Prostate gland (tissue), 2 donors: ENCODE measurements at regions not wholly inside any gene's neighbourhood (a gene's known extent, or its start where the extent isn't known, plus 50 kb on each side); places are given as distances from the start of the nearest gene placed in this dataset.
"Not testable (repeated sequence)": the region's sequence is repeated elsewhere in the genome, so short reads cannot be mapped to it uniquely, and the experiment has no call there.

Experiments used
- DNase-seq: peaks from one replicate; pipeline ENCODE4 v3.0.0-alpha.2; 2019; ENCODE audit warnings: low spot score
- H3K27ac ChIP-seq, 2 donors: fragments of 200-600 bp; sonication (generic); 2 replicates each; pipeline ENCODE4 v1.5.1; 2017 to 2019
- H3K27me3 ChIP-seq: fragments of 200-600 bp; sonication (generic); replicated peaks from 2 replicates; pipeline ENCODE4 v1.5.1; 2019; ENCODE audit not compliant: insufficient read depth
- H3K36me3 ChIP-seq, 2 donors: fragments of 200-600 bp; sonication (generic); 1 replicate in 1 of 2; 2 replicates in 1 of 2; pipeline versions ENCODE4 v1.5.1 to v1.8.1; 2017 to 2019
- H3K4me1 ChIP-seq: fragments of 200-600 bp; sonication (generic); replicated peaks from 2 replicates; pipeline ENCODE4 v1.5.1; 2019
- H3K4me3 ChIP-seq, 2 donors: fragments of 200-600 bp; sonication (generic); 2 replicates each; pipeline ENCODE4 v1.5.1; 2017 to 2019
- H3K9me3 ChIP-seq: fragments of 200-600 bp; sonication (generic); 2 replicates; pipeline ENCODE4 v1.5.1; 2017
- CTCF ChIP-seq, 4 experiments: fragments of 200-600 bp in 2 of 4; fragments of 450-650 bp in 2 of 4; sonication (generic) in 2 of 4; IDR thresholded peaks; 1 replicate in 3 of 4; 2 replicates in 1 of 4; pipeline ENCODE4 v1.5.1; 2016 to 2019; ENCODE audit warnings: antibody characterized with exemption in 4 of 4, mild to moderate bottlenecking in 2 of 4, moderate library complexity in 2 of 4
- POLR2A ChIP-seq: fragments of 450-650 bp; IDR thresholded peaks from one replicate; pipeline ENCODE4 v1.6.1; 2016; ENCODE audit warnings: antibody characterized with exemption, mild to moderate bottlenecking
- POLR2AphosphoS5 ChIP-seq: sonication (generic); formaldehyde crosslinking; IDR thresholded peaks from one replicate; pipeline ENCODE4 v1.6.1; 2017; ENCODE audit warnings: antibody characterized with exemption
- WGBS: methylation state at CpG from one replicate; pipeline ENCODE4 v1.1.5; 2018; 5-methylcytosine and 5-hydroxymethylcytosine counted together
- intact Hi-C: fragments of 100-400 bp; cut with DNase I; formaldehyde crosslinking; loops from one replicate; pipeline ENCODE4 v1.14.2; 2022

- peak overlapping the region in 1 of 2 donors; percentile 74 for H3K27ac ChIP-seq
- TF ChIP-seq POLR2AphosphoS5 (no peak), POLR2A (no peak), CTCF (IDR thresholded peaks at IDR 0.05) (no peak)
- no peaks in the 10 kb centered on the region for H3K9me3 ChIP-seq
- no peak for DNase-seq
- H3K4me3 ChIP-seq = no peak overlapping the region
- H3K27me3 ChIP-seq = no peaks in the 10 kb centered on the region
- intact Hi-C loops = loop anchor here (5.0 kb wide), 1 partner anchor 36 kb away; no protein-coding TSS in a partner anchor
- H3K4me1 ChIP-seq = peaks cover 13% of the 10 kb centered on the region
- 89% methylated on average over 10 of the region's 10 CpGs for WGBS
- H3K36me3 ChIP-seq = no peaks in the 10 kb centered on the region
Measured at GRCh38 chr15:100731267-100732152, 129.1 kb downstream of the ASB7 start.

GRCh38 chr15:100732211-100733055 lies 130.0 kb downstream of the ASB7 start:
- Histone ChIP-seq H3K4me3 (no peak overlapping the region), H3K27ac (peak overlapping the region; percentile 69 to 74), H3K9me3 (no peaks in the 10 kb centered on the region), H3K27me3 (no peaks in the 10 kb centered on the region), H3K4me1 (peaks cover 13% of the 10 kb centered on the region), H3K36me3 (no peaks in the 10 kb centered on the region)
- 68% methylated on average over 7 of the region's 7 CpGs for WGBS
- TF ChIP-seq POLR2A = no peak
- no peak for TF ChIP-seq CTCF (IDR thresholded peaks at IDR 0.05)
- no peak for TF ChIP-seq POLR2AphosphoS5
- intact Hi-C loops = loop anchor here (5.0 kb wide), 1 partner anchor 35 kb away; no protein-coding TSS in a partner anchor
- no peak for DNase-seq

GRCh38 chr15:100733101-100733842 lies 130.9 kb downstream of the ASB7 start:
- H3K9me3 ChIP-seq = no peaks in the 10 kb centered on the region
- no peaks in the 10 kb centered on the region for H3K27me3 ChIP-seq
- no peak overlapping the region for H3K4me3 ChIP-seq
- no peak for TF ChIP-seq POLR2A
- TF ChIP-seq POLR2AphosphoS5 = peak; percentile 89
- TF ChIP-seq CTCF (IDR thresholded peaks at IDR 0.05) = no peak
- intact Hi-C loops = loop anchor here (5.0 kb wide), 1 partner anchor 34 kb away; no protein-coding TSS in a partner anchor
- H3K4me1 ChIP-seq = peaks cover 13% of the 10 kb centered on the region
- WGBS = 27% methylated on average over 8 of the region's 8 CpGs
- peak; percentile 85 for DNase-seq
- H3K27ac ChIP-seq = peak overlapping the region; percentile 69 to 74
- no peaks in the 10 kb centered on the region for H3K36me3 ChIP-seq

- not testable (repeated sequence) for DNase-seq, H3K4me3 ChIP-seq, H3K9me3 ChIP-seq, H3K27me3 ChIP-seq, H3K36me3 ChIP-seq
- WGBS = 73% methylated on average over 3 of the region's 3 CpGs
- intact Hi-C loops = loop anchor here (5.0 kb wide), 1 partner anchor 33 kb away; no protein-coding TSS in a partner anchor
- Histone ChIP-seq H3K4me1 (peaks cover 13% of the 10 kb centered on the region), H3K27ac (peak overlapping the region in 1 of 2 donors; percentile 69)
Measured at GRCh38 chr15:100733843-100734185, 131.4 kb downstream of the ASB7 start.

- Histone ChIP-seq H3K4me1 (peaks cover 13% of the 10 kb centered on the region), H3K27me3 (no peaks in the 10 kb centered on the region), H3K4me3 (no peak overlapping the region), H3K36me3 (no peaks in the 10 kb centered on the region), H3K9me3 (no peaks in the 10 kb centered on the region), H3K27ac (no peak overlapping the region)
- DNase-seq = no peak
- intact Hi-C loops = loop anchor here (5.0 kb wide), 1 partner anchor 33 kb away; no protein-coding TSS in a partner anchor
- 84% methylated on average over 5 of the region's 5 CpGs for WGBS
- TF ChIP-seq POLR2AphosphoS5 (no peak), POLR2A (no peak), CTCF (IDR thresholded peaks at IDR 0.05) (no peak)
Measured at GRCh38 chr15:100734586-100734985, 132.2 kb downstream of the ASB7 start.
